SJSA1 (cell line): ENCODE measurements at regions not wholly inside any gene's neighbourhood (a gene's known extent, or its start where the extent isn't known, plus 50 kb on each side); places are given as distances from the start of the nearest gene placed in this dataset.

ENCODE experiments used
- DNase-seq, 2 experiments: peaks; one replicate each; pipeline ENCODE4 v3.0.0-alpha.2; 2015 to 2020; ENCODE audit warnings: low spot score in 2 of 2, low read depth in 1 of 2
- H3K27ac ChIP-seq: fragments of 250-450 bp; sonication (Bioruptor Pico); 2 replicates; pipeline ENCODE4 v1.5.1; 2020; ENCODE audit warnings: mild to moderate bottlenecking, moderate library complexity
- H3K27me3 ChIP-seq: fragments of 250-450 bp; sonication (Bioruptor Pico); replicated peaks from 2 replicates; pipeline ENCODE4 v1.5.1; 2020; ENCODE audit warnings: mild to moderate bottlenecking, moderate library complexity
- H3K36me3 ChIP-seq: fragments of 250-450 bp; sonication (Bioruptor Pico); 2 replicates; pipeline ENCODE4 v1.5.1; 2020; ENCODE audit warnings: mild to moderate bottlenecking
- H3K4me1 ChIP-seq: fragments of 250-450 bp; sonication (Bioruptor Pico); replicated peaks from 2 replicates; pipeline ENCODE4 v1.6.1; 2021; ENCODE audit warnings: mild to moderate bottlenecking
- H3K4me3 ChIP-seq: fragments of 250-450 bp; sonication (Bioruptor Pico); 2 replicates; pipeline ENCODE4 v1.5.1; 2020; ENCODE audit warnings: mild to moderate bottlenecking
- H3K9me3 ChIP-seq: fragments of 250-450 bp; sonication (Bioruptor Pico); replicated peaks from 2 replicates; pipeline ENCODE4 v1.5.1; 2020; ENCODE audit warnings: mild to moderate bottlenecking

- no peak overlapping the region for H3K4me3 ChIP-seq
- H3K9me3 ChIP-seq, result no peaks in the 10 kb centered on the region
- peaks cover 39% of the 10 kb centered on the region for H3K4me1 ChIP-seq
- H3K36me3 ChIP-seq, result no peaks in the 10 kb centered on the region
- H3K27me3 ChIP-seq, result no peaks in the 10 kb centered on the region
- peak overlapping the region; percentile 60 for H3K27ac ChIP-seq
- DNase-seq, result no peak
Observed at GRCh38 chr5:123754908-123755307, 242.9 kb downstream of the CSNK1G3 start.

DNA sequence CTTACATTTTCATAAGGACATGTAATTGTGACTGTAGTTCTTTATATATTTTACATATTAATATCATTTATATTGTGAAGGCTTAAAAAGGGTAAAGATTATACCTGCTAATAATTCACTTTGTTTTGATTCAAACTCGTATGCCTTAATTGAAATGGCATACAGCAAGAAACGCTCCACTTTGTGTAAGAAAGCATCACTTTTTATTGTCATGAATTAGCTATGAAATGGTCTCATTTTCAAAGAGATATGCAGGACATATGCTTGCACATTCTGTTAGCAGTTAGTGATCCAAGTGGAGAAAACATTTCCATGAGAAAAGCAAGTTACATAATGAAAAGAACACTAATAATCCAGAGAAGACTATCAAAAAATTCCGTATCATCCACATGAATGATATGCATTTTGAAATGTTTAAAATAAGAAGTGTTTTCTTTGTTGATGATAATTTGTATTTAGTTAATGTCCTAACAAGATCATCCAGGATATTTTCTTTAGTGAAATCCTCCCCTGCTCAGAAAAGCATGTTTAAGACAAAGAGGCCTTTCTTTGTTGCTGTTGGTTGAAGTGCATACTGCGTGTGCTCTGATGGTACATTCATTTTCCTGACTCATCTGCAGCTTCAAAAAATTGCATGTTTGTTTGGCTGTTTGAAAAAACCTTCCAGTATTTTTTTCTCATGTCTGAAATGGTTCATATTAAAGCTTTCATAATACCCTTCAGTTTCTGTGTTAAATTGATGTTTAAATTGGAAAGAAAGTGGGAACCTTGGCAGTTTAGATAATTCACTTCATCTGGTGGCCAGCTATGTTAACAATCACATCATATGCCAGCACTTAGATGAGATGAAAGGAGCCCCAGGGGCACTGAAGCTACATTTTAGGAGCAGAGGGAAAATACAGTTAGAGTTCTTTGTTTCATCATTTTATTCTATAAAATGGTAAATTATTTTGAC, 242.2 kb downstream of the CSNK1G3 start:
- Histone ChIP-seq H3K36me3 (no peaks in the 10 kb centered on the region), H3K27ac (peak overlapping the region; percentile 60), H3K4me1 (peaks cover 39% of the 10 kb centered on the region), H3K27me3 (no peaks in the 10 kb centered on the region), H3K9me3 (no peaks in the 10 kb centered on the region), H3K4me3 (no peak overlapping the region)
- DNase-seq, result peak in 1 of 2 experiments; percentile 67

DNA sequence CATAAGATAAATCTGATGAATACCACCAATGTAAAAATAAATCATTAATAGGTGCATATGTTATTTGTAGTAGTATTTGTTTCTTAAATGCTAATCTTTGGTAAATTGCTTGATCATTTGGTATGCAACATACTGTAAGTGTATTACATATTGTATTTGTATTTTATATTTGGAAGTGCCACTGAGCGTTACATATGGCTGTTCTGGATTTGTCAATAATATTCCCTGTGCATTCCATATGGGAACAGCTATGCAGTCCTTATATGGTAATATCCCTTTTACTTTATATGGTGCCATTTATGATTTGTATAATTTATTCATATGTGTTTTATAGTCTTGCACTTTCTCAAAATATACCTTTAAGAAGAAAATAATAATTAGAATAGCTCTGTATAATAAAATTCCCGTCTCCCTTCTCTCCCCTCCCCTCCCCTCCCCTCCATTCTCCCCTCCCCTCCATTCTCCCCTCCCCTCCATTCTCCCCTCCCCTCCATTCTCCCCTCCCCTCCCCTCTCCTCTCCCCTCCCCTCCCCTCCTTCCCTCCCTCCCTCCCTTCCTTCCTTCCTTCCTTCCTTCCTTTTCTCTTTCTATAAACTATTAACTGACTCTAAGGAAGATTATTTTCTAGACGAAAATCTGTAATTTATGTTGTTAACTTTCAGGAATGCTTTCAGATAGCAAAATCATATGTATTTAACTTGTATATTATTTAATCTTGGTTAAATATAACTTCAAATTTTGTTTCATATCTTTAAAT, 241.4 kb downstream of the CSNK1G3 start:
- no peak for DNase-seq
- Histone ChIP-seq H3K27ac (peak overlapping the region; percentile 93), H3K4me1 (peaks cover 39% of the 10 kb centered on the region)

GRCh38 chr5:123752552-123753179, 240.7 kb downstream of the CSNK1G3 start:
- no peaks in the 10 kb centered on the region for H3K36me3 ChIP-seq
- H3K4me3 ChIP-seq, result no peak overlapping the region
- H3K4me1 ChIP-seq, result peaks cover 39% of the 10 kb centered on the region
- peak; percentile 74 to 89 for DNase-seq
- H3K27ac ChIP-seq, result peak overlapping the region; percentile 93
- no peaks in the 10 kb centered on the region for H3K9me3 ChIP-seq
- H3K27me3 ChIP-seq, result no peaks in the 10 kb centered on the region

More for the DNA sequence above, 241.4 kb downstream of the CSNK1G3 start:
- H3K4me3 ChIP-seq, result no peak overlapping the region
- H3K9me3 ChIP-seq, result no peaks in the 10 kb centered on the region
- no peaks in the 10 kb centered on the region for H3K36me3 ChIP-seq
- no peaks in the 10 kb centered on the region for H3K27me3 ChIP-seq

DNA sequence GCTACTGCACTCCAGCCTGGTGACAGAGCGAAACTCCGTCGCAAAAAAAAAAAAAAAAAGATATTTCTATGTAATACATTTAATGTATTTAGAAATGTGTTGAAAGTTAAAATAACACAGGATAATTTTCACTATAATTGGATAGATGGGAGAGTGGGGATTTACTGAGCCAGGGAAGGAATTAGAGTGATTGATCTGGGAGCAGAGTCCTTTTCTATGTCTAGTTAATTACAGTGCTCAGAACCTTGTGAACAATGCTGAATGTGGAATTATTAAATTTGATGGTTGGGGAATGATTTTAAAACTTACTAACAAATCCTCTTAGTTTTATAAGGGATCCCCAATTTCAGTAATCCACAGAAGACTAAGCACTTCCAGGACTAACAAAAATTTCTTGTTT, 239.7 kb downstream of the CSNK1G3 start:
- Histone ChIP-seq H3K9me3 (no peaks in the 10 kb centered on the region), H3K27ac (peak overlapping the region; percentile 93), H3K4me3 (no peak overlapping the region), H3K27me3 (no peaks in the 10 kb centered on the region), H3K4me1 (peaks cover 39% of the 10 kb centered on the region), H3K36me3 (no peaks in the 10 kb centered on the region)
- DNase-seq, result no peak

DNA sequence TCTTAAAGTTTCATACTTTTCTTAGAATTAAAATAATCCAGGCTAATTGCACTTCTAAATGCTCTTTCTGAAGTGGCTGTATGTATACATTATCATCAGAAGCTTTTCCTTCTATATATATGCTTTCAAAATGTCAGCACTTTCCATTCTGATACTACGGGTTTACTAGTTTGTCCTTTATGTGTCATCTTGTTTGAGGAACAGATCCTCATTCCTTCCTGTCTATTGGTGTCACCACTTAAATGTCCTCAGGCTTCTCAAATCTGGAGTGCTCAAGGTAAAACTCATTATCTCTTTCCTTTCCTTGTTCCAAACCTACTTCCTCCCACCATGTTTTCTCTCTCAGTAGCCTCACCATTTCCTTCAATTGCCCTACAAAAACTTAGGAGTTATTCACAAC, 236.3 kb downstream of the CSNK1G3 start:
- Histone ChIP-seq H3K36me3 (no peaks in the 10 kb centered on the region), H3K4me1 (peaks cover 12% of the 10 kb centered on the region), H3K9me3 (no peaks in the 10 kb centered on the region), H3K27me3 (no peaks in the 10 kb centered on the region), H3K27ac (no peak overlapping the region), H3K4me3 (no peak overlapping the region)
- DNase-seq, result no peak

DNA sequence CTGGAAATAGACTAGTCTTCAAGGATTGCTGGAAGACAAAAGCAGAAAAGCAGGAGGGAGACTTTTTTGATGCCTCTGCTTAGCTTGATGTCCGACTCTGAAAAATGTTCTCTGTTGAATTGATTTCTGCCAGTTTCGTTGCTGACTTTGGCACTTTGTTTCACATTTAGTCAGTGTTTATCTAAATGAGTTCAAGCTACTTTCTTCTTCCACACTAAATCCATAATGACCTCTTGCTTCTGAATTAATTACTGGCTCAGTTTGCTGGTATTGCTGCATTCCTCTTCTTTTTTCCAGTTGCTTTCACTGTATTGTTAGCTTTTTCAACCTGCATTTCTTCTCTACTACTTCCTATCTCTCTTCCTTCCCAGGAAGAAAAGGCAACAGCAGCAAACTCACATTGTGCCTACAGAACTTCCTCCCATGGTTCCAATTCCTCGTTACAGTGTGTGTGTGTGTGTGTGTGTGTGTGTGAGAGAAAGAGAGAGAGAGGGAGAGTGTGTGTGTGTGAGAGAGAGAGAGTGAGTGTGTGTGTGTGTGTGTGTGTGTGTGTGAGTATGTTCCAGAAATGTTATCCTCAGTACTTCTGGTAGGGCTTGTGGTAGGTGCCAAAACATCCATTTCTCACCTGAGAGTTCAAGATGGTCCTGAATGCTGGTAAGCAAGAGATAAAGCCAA, 234.8 kb downstream of the CSNK1G3 start:
- H3K36me3 ChIP-seq, result no peaks in the 10 kb centered on the region
- H3K27ac ChIP-seq, result no peak overlapping the region
- H3K27me3 ChIP-seq, result no peaks in the 10 kb centered on the region
- no peak for DNase-seq
- H3K4me1 ChIP-seq, result no peaks in the 10 kb centered on the region
- H3K9me3 ChIP-seq, result no peaks in the 10 kb centered on the region
- no peak overlapping the region for H3K4me3 ChIP-seq

- Histone ChIP-seq H3K27ac (no peak overlapping the region), H3K36me3 (no peaks in the 10 kb centered on the region), H3K9me3 (no peaks in the 10 kb centered on the region), H3K4me3 (no peak overlapping the region), H3K27me3 (no peaks in the 10 kb centered on the region), H3K4me1 (no peaks in the 10 kb centered on the region)
- no peak for DNase-seq
Observed at GRCh38 chr5:123743990-123744583, 232.1 kb downstream of the CSNK1G3 start.

DNA sequence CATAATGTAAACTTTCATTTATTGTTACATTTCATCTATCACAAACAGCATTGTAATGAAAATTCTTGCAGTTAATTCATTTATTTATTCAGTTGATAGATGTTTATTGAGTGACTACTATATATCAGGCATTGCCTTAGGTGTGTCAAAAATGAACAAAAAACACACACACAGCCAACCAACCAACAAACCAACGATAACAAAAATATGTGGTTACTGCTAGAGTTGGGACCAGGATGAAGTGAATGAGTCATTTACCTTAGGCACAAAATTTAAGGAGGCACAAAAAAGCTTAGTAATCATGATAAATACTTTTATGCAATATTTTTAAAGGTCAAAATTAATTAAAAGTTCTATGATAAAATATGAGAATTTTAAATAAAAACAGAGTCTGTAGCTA, 223.4 kb downstream of the CSNK1G3 start:
- Histone ChIP-seq H3K4me3 (no peak overlapping the region), H3K4me1 (no peaks in the 10 kb centered on the region), H3K36me3 (no peaks in the 10 kb centered on the region), H3K9me3 (0 out of 2 replicates have a peak, but pooled peaks cover 5% of the 10 kb centered on the region), H3K27me3 (no peaks in the 10 kb centered on the region), H3K27ac (no peak overlapping the region)
- no peak for DNase-seq

GRCh38 chr5:123732257-123732656, 220.3 kb downstream of the CSNK1G3 start:
- DNase-seq, result no peak
- H3K27ac ChIP-seq, result no peak overlapping the region
- H3K4me3 ChIP-seq, result no peak overlapping the region
- H3K4me1 ChIP-seq, result no peaks in the 10 kb centered on the region
- 0 out of 2 replicates have a peak, but pooled peaks cover 5% of the 10 kb centered on the region for H3K9me3 ChIP-seq
- no peaks in the 10 kb centered on the region for H3K36me3 ChIP-seq
- no peaks in the 10 kb centered on the region for H3K27me3 ChIP-seq

DNA sequence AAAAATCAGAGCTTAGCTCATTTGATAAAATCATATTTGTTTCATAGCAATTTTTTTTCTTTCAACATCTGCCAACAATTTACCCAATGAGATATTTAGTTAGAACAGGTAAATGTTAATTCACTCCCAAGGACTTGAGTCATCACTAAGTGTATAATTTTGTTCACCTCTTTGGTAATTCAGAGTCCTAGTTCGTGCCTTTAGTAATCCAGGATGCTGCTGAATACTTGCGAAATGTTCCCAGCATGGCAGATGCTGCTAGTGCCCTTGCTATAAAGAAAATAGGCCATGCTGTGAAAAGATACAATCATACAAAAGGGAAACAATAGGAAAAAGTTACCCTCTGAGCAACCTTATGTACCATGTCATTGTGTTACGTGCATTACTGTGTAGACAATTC, 210.5 kb downstream of the CSNK1G3 start:
- DNase-seq, result no peak
- H3K4me1 ChIP-seq, result peaks cover 14% of the 10 kb centered on the region
- no peaks in the 10 kb centered on the region for H3K27me3 ChIP-seq
- H3K9me3 ChIP-seq, result no peaks in the 10 kb centered on the region
- no peaks in the 10 kb centered on the region for H3K36me3 ChIP-seq
- no peak overlapping the region for H3K4me3 ChIP-seq
- no peak overlapping the region for H3K27ac ChIP-seq

DNA sequence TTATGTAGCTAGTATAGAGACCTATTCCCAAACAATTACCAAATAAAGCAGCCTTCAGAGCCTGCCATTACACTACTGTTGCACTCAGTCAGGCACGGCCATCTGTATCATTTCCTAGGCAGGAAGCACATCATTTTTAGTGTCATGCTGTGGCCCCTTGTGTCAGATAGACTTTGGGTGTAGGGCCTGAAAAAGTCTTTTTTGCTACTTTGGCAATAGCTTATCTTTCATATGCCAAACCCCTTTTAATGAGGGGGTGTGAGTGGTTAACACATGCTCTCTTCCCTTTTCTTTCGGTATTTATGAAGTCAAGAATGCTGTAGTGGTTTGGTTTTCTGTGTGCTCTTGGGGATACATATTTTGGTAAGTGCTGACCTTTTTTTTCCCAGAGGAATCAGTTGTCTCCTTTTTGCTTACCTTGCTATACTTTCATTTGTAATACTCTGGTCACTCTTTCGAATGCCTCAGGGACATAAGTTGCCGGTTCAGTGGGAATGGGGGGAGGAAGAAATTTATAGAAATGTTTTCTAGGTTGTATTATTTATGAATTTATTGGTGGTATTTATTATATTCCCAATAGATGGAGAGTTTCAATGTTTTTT, 209.8 kb downstream of the CSNK1G3 start:
- Histone ChIP-seq H3K27me3 (no peaks in the 10 kb centered on the region), H3K27ac (no peak overlapping the region), H3K36me3 (no peaks in the 10 kb centered on the region), H3K4me1 (peaks cover 14% of the 10 kb centered on the region), H3K4me3 (no peak overlapping the region), H3K9me3 (no peaks in the 10 kb centered on the region)
- no peak for DNase-seq

GRCh38 chr5:123720955-123721354, 209.0 kb downstream of the CSNK1G3 start:
- no peak overlapping the region for H3K27ac ChIP-seq
- H3K4me1 ChIP-seq, result peaks cover 14% of the 10 kb centered on the region
- H3K36me3 ChIP-seq, result no peaks in the 10 kb centered on the region
- DNase-seq, result peak in 1 of 2 experiments; percentile 26
- no peaks in the 10 kb centered on the region for H3K27me3 ChIP-seq
- no peaks in the 10 kb centered on the region for H3K9me3 ChIP-seq
- H3K4me3 ChIP-seq, result no peak overlapping the region
